Mesodermal cell (in vitro differentiated cells): ENCODE measurements at regions not wholly inside any gene's neighbourhood (a gene's known extent, or its start where the extent isn't known, plus 50 kb on each side); places are given as distances from the start of the nearest gene placed in this dataset.
"Not testable (repeated sequence)": the region's sequence is repeated elsewhere in the genome, so short reads cannot be mapped to it uniquely, and the experiment has no call there.

Experiments
- H3K27ac ChIP-seq: 2 replicates; pipeline ENCODE4 v1.7.0; 2013; ENCODE audit warnings: mild to moderate bottlenecking, low read depth, low read length, moderate library complexity; ENCODE audit not compliant: severe bottlenecking
- H3K36me3 ChIP-seq: 2 replicates; pipeline ENCODE4 v1.7.1; 2013; ENCODE audit warnings: mild to moderate bottlenecking, low read length, moderate library complexity; ENCODE audit not compliant: control insufficient read depth, insufficient read depth
- H3K4me1 ChIP-seq: one replicate; pipeline ENCODE4 v1.7.1; 2013; ENCODE audit warnings: mild to moderate bottlenecking, low read length; ENCODE audit not compliant: insufficient read depth, control insufficient read depth, poor library complexity, severe bottlenecking
- H3K4me3 ChIP-seq: 2 replicates; pipeline ENCODE4 v1.7.0; 2013; ENCODE audit warnings: low read length, control low read depth, mild to moderate bottlenecking; ENCODE audit not compliant: insufficient read depth, poor library complexity, severe bottlenecking; ENCODE audit errors: extremely low read depth
- H3K9me3 ChIP-seq: 2 replicates; pipeline ENCODE4 v1.7.1; 2013; ENCODE audit warnings: mild to moderate bottlenecking, low read length, moderate library complexity; ENCODE audit not compliant: control insufficient read depth
- WGBS, 2 experiments: methylation state at CpG; one replicate each; pipeline ENCODE4 v1.1.5; 2013; ENCODE audit warnings: missing lambda C conversion rate in 2 of 2; ENCODE audit not compliant: insufficient coverage in 2 of 2; 5-methylcytosine and 5-hydroxymethylcytosine counted together

DNA sequence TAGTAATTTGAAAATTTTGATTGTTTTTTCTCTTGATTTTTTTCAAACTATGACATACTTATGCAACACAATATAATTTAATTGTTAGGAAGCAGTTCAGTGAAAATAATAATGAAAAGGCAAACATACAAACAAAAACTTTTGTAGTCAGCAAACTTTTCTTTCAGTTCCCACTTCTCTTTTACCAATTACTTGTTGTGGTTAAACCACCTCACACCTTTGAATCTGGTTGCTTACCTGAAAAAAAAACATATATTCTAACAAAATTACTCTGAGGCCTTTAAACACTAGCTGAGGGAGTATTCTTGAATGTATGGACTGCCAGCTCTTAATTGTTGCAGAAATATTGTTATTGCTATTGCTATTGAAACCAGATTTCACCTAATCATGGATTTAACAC is 266.2 kb upstream of the SEMA3C start:
- no peaks in the 10 kb centered on the region for H3K36me3 ChIP-seq
- no peak overlapping the region for H3K27ac ChIP-seq
- H3K9me3 ChIP-seq = no peaks in the 10 kb centered on the region
- no peak overlapping the region for H3K4me3 ChIP-seq
- no peaks in the 10 kb centered on the region for H3K4me1 ChIP-seq

DNA sequence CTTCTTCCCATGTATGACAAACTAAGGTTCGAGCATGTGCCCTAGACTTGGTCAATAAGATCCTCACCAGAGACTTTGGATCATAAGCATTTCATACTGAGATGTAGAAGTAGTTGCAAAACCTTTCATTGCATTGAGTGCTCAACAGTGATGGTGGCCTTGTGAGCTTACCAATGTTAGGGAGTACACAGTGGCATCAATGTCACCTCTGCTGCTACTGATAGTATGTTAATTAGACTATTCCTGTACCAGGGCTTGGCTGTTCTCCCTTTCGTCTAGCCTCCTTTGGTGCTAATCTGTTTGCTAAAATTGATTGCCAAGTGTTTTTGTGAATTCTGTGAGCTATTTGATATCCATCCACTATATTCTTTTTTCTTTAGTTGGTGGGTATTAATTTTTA is 264.5 kb upstream of the SEMA3C start:
- no peaks in the 10 kb centered on the region for H3K4me1 ChIP-seq
- H3K9me3 ChIP-seq = no peaks in the 10 kb centered on the region
- no CpG with 5 or more reads among the region's 2 CpGs for WGBS, 2 experiments
- H3K27ac ChIP-seq = no peak overlapping the region
- no peaks in the 10 kb centered on the region for H3K36me3 ChIP-seq
- no peak overlapping the region for H3K4me3 ChIP-seq

DNA sequence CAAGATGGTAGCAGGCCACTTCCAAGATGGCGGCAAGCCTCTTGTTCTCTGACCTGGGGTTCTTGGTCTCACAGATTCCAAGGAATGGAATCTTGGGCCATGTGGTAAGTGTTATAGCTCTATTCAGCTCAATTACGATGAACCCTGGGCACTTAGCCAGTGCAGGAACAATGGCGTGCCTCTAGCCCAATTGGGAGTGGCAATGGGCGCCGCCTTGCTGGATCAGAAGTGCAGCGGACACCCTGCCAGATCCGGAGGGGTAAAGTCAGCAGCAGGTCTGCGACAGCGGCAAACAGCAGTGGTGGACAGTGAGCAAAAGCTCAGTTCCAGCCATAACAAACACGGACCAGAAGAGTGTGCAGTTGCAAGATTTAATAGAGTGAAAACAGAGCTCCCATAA is 263.2 kb upstream of the SEMA3C start:
- WGBS, 2 experiments = 93% methylated on average over 9 to 10 of the region's 10 CpGs
- H3K4me3 ChIP-seq, H3K27ac ChIP-seq, H3K9me3 ChIP-seq, H3K4me1 ChIP-seq, H3K36me3 ChIP-seq: not testable (repeated sequence)

DNA sequence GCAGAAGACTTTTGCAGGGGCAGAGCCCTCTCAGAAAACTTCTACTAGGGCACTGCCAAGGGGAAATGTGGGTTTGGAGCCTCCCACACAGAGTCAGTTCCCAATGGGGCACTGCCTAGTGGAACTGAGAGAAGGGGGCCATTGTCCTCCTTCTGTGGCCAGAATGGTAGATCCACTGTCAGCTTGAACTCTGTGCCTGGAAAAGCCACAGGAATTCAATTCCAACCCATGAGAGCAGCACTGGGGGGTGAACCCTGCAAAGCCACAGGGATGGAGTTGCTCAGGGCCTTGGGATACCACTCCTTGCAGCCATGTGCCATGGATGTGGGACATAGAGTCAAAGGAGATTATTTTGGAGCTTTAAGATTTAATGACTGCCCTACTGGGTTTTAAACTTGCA is 262.2 kb upstream of the SEMA3C start:
- H3K9me3 ChIP-seq = no peaks in the 10 kb centered on the region
- H3K36me3 ChIP-seq = no peaks in the 10 kb centered on the region
- no peak overlapping the region for H3K27ac ChIP-seq
- H3K4me1 ChIP-seq = no peaks in the 10 kb centered on the region
- H3K4me3 ChIP-seq = no peak overlapping the region

DNA sequence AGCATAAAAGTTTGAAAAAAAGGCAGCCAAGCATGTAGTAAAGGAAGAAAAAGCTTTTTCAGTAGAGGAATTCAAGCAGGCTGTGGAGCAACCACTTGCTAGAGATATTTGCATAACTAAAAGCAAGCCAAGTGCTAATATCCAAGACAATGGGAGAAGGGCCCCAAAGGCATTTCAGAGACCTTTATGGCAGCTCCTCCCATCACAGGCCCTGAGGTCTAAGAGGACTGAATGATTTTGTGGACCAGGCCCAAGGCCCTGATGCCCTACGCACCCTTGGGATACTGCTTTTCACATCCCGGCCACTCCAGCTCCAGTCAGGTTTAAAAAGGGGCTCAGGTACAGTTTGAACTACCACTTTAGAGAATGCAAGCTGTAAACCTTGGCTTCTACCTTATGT is 261.7 kb upstream of the SEMA3C start:
- H3K4me3 ChIP-seq = no peak overlapping the region
- no peaks in the 10 kb centered on the region for H3K9me3 ChIP-seq
- H3K36me3 ChIP-seq = no peaks in the 10 kb centered on the region
- no peak overlapping the region for H3K27ac ChIP-seq
- WGBS, 2 experiments = 89 to 100% methylated on average over 2 of the region's 2 CpGs
- no peaks in the 10 kb centered on the region for H3K4me1 ChIP-seq

DNA sequence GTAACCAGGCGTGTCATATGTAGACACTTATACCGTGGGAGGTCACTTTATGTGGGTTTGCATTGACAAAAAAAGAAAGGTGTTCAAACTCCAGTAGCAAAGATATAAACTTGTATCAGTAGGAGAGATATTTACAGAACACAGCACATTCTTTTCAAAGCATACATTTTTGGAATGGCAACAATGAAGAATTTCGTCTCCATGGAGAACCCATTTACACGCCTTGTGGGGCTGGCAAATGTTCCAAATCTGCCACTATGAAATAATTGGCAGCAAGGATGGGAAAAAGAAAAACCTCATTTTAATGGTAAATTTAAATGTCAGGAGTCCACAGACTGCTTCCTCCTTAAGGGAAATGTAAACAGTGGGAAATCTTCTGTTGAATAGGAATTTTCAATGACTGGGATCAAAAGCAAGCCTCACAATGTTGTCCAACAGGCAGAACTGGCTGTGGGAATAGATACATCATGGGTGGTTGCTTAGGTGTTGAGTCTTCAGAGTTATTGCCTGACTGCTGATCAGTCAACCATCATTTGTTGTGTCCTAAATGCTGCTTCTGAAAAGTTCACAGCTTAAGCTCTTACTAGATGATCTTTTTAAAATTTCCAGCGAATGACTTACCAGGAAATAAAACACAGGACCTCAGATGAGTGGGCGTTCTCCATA is 256.6 kb upstream of the SEMA3C start:
- WGBS, 2 experiments = 78 to 86% methylated on average over 1 to 3 of the region's 6 CpGs
- peak overlapping the region; percentile 8 for H3K27ac ChIP-seq

DNA sequence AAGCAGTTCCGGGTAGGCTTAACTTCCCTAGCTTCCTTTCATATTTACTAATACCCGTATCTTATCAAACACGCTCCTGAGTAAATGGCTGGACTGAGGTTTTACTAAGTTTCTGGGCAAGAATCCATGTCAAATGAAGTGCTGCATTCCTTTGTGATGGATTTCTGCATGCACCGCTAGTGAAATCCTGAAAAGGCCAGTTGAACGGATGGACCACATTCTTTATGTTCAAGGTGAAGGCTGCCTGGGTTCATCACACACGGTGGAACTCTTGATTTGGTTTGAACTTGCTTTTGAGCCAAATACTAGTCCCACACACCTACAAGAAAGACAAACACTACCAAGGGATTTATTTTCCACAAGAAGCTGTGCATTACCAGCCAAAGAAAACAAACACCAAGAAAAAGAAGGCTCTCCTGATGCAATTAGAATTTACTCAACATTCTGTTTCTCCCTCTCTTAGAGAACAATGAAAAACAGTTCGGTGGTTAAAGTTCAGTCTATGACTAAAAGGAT is 255.0 kb upstream of the SEMA3C start:
- no peak overlapping the region for H3K27ac ChIP-seq
- no peaks in the 10 kb centered on the region for H3K36me3 ChIP-seq
- peaks cover 7% of the 10 kb centered on the region for H3K4me1 ChIP-seq
- H3K9me3 ChIP-seq = no peaks in the 10 kb centered on the region
- 92 to 100% methylated on average over 1 to 3 of the region's 7 CpGs for WGBS, 2 experiments
- no peak overlapping the region for H3K4me3 ChIP-seq

More for the DNA sequence above, 256.6 kb upstream of the SEMA3C start:
- Histone ChIP-seq H3K36me3 (no peaks in the 10 kb centered on the region), H3K9me3 (no peaks in the 10 kb centered on the region), H3K4me3 (no peak overlapping the region), H3K4me1 (peaks cover 6% of the 10 kb centered on the region)

DNA sequence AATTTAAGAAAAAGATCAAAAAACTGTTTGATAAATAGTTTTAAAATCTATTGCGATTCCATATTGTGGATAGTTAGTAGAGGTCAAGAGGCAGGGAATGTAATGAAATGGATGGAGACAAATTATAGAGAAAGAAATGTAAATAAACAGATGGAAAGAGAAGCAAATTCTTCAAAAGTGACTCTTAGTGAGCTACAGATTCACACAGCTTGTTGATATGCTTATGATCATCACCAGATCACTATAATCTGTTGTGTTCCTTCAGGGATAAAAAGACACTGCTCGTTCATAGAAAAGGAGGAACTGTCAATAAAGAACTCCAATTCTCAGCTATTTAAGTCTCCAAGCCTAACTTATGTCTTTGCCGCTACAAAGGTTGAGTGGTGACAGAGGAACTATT is 251.4 kb upstream of the SEMA3C start:
- Histone ChIP-seq H3K36me3 (no peaks in the 10 kb centered on the region), H3K4me1 (peaks cover 7% of the 10 kb centered on the region), H3K4me3 (no peak overlapping the region), H3K27ac (no peak overlapping the region), H3K9me3 (no peaks in the 10 kb centered on the region)
- WGBS, 2 experiments = 83 to 100% methylated on average over 1 of the region's 3 CpGs

DNA sequence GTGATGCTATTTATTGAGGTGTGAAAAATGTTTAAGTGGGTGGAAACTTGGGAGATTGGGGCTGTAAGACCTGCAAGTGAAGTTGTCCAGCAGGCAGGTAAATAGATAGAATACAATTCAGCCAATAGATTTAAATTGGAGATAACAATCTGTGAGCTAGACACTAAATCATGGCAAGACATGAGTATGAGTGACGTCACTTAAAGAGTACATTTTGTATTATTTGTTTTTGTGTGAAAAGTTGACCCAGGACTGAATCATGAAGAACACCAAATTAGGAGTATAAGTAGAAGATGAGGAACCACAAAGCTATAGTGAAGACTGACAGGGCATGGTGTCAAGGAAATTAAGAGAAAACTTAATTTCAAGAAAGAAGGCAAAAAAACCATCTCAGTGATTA is 249.1 kb upstream of the SEMA3C start:
- WGBS, 2 experiments = 100% methylated on average over 1 of the region's 1 CpG
- Histone ChIP-seq H3K4me3 (no peak overlapping the region), H3K36me3 (no peaks in the 10 kb centered on the region), H3K9me3 (no peaks in the 10 kb centered on the region), H3K4me1 (peaks cover 4% of the 10 kb centered on the region), H3K27ac (no peak overlapping the region)

DNA sequence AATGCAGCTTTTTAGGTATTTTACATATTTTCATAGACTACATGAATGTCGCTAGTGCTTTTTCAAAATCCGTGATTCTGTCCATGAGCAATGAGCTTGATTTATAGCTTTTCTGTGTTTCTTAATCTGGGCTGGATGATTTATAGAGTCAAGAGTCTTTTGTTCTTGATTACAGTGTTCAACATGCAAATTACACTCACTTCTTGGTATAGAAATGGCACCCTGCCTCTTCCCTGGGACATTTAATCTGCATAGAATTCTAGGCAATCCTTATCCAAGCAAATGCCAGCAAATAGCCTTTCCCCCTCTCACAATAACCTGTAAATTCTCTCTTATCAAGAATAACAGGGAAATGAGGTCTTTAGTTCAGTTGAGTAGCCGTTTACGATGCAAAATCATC is 246.2 kb upstream of the SEMA3C start:
- H3K4me3 ChIP-seq = no peak overlapping the region
- no peak overlapping the region for H3K27ac ChIP-seq
- no peaks in the 10 kb centered on the region for H3K36me3 ChIP-seq
- no peaks in the 10 kb centered on the region for H3K9me3 ChIP-seq
- H3K4me1 ChIP-seq = peaks cover 17% of the 10 kb centered on the region
- 83% methylated on average over 2 of the region's 4 CpGs; no CpG with 5 or more reads in 1 of the 2 experiments for WGBS, 2 experiments

DNA sequence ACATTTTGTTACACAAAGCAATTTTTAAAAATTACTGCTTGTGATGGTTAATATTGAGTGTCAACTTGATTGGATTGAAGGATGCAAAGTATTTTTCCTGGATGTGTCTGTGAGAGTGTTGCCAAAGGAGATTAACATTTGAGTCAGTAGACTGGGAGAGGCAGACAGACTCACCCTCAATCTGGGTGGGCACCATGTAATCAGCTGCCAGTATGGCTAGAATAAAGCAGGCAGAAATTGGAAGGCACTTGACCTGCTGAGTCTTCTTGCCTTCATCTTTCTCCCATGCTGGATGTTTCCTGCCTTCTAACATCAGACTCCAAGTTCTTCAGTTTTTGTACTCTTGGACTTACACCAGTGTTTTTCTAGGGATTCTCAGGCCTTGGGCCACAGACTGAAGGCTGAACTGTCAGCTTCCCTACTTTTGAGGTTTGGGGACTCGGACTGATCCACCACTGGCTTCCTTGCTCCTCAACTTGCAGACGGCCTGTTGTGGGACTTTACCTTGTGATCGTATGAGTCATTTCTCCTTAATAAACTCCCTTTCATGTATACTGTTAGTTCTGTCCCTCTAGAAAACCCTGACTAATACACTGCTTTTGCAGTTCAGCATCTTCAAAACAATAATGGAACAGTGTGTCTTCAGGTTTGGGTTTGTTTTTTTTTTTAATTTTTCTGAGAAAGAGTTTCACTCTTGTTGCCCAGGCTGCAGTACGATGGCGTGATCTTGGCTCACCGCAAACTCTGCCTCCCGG is 244.1 kb upstream of the SEMA3C start:
- 87 to 91% methylated on average over 4 to 6 of the region's 7 CpGs for WGBS, 2 experiments
- H3K27ac ChIP-seq = no peak overlapping the region
- no peaks in the 10 kb centered on the region for H3K36me3 ChIP-seq
- no peaks in the 10 kb centered on the region for H3K9me3 ChIP-seq
- peaks cover 24% of the 10 kb centered on the region for H3K4me1 ChIP-seq
- H3K4me3 ChIP-seq = no peak overlapping the region
